Parathyroid adenoma (tissue), 2 donors: ENCODE measurements at regions not wholly inside any gene's neighbourhood (a gene's known extent, or its start where the extent isn't known, plus 50 kb on each side); places are given as distances from the start of the nearest gene placed in this dataset.

Source experiments
- H2AFZ ChIP-seq: fragments of 300-600 bp; sonication (generic); one replicate; pipeline ENCODE4 v1.7.0; 2017; ENCODE audit warnings: antibody characterized with exemption, mild to moderate bottlenecking
- H3K27ac ChIP-seq: fragments of 300-600 bp; sonication (generic); one replicate; pipeline ENCODE4 v1.7.0; 2017
- H3K27me3 ChIP-seq: fragments of 300-600 bp; sonication (generic); one replicate; pipeline ENCODE4 v1.7.0; 2017; ENCODE audit warnings: low read length; ENCODE audit not compliant: control insufficient read depth, insufficient read depth
- H3K36me3 ChIP-seq: fragments of 300-600 bp; sonication (generic); one replicate; pipeline ENCODE4 v1.7.0; 2017; ENCODE audit warnings: low read length; ENCODE audit not compliant: control insufficient read depth, insufficient read depth
- H3K4me1 ChIP-seq: fragments of 300-600 bp; sonication (generic); one replicate; pipeline ENCODE4 v1.7.0; 2017; ENCODE audit warnings: control low read depth
- H3K4me2 ChIP-seq: fragments of 300-600 bp; sonication (generic); one replicate; pipeline ENCODE4 v1.7.0; 2017; ENCODE audit warnings: low read length
- H3K4me3 ChIP-seq: fragments of 300-600 bp; sonication (generic); one replicate; pipeline ENCODE4 v1.7.0; 2017; ENCODE audit warnings: low read depth, low read length
- H3K79me2 ChIP-seq: fragments of 300-600 bp; sonication (generic); one replicate; pipeline ENCODE4 v1.7.0; 2017; ENCODE audit warnings: control low read depth
- H3K9ac ChIP-seq: fragments of 300-600 bp; sonication (generic); one replicate; pipeline ENCODE4 v1.7.0; 2017; ENCODE audit warnings: mild to moderate bottlenecking
- H3K9me3 ChIP-seq: fragments of 300-600 bp; sonication (generic); one replicate; pipeline ENCODE4 v1.7.0; 2017; ENCODE audit warnings: low read length; ENCODE audit not compliant: control insufficient read depth
- TF ChIP-seq, protein P1 (sequence below): fragments of 300-600 bp; sonication (generic); IDR thresholded peaks from one replicate; pipeline ENCODE4 v1.7.0; 2017; ENCODE audit warnings: antibody characterized with exemption, mild to moderate bottlenecking
- donor health status: primary hyperparathyroidism.

DNA sequence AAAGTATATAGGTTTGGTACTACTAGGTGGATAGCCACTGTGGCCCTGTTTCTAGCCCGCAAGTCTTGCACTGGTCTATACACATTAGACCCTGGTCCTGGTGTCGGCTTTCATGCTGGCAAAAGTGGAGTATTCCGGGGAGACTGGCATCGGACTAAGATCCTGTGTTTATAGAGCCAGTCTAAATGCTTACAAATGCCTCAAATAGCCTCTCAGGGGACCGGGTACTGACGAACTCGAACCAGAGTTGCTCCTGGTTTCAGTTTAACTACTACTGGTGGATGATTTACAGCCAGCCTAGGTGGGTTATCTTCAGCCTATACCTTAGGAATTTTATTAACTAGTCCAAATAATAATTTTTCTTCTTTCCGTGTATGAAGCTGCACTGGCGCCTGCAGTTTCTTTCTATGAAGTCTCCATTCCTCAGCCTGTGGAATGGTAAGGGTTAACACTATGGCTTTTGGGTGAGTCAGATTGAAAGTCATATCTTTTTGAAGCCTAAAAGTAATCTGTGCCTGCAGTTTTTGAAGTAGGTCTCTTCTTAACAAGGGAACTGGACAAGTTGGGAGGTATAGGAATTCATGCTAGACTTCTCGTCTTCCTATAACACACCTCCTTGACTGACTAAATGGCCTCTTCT lies 51.3 kb downstream of the OR10H4 start:
- no peak overlapping the region for H3K27ac ChIP-seq
- H3K79me2 ChIP-seq = no peaks in the 10 kb centered on the region
- H3K36me3 ChIP-seq = no peaks in the 10 kb centered on the region
- TF ChIP-seq, protein P1, sequence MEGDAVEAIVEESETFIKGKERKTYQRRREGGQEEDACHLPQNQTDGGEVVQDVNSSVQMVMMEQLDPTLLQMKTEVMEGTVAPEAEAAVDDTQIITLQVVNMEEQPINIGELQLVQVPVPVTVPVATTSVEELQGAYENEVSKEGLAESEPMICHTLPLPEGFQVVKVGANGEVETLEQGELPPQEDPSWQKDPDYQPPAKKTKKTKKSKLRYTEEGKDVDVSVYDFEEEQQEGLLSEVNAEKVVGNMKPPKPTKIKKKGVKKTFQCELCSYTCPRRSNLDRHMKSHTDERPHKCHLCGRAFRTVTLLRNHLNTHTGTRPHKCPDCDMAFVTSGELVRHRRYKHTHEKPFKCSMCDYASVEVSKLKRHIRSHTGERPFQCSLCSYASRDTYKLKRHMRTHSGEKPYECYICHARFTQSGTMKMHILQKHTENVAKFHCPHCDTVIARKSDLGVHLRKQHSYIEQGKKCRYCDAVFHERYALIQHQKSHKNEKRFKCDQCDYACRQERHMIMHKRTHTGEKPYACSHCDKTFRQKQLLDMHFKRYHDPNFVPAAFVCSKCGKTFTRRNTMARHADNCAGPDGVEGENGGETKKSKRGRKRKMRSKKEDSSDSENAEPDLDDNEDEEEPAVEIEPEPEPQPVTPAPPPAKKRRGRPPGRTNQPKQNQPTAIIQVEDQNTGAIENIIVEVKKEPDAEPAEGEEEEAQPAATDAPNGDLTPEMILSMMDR = no peak
- H3K4me3 ChIP-seq = no peak overlapping the region
- no peaks in the 10 kb centered on the region for H3K9me3 ChIP-seq
- H3K27me3 ChIP-seq = no peaks in the 10 kb centered on the region
- no peaks in the 10 kb centered on the region for H3K4me1 ChIP-seq
- H3K4me2 ChIP-seq = no peak overlapping the region
- H3K9ac ChIP-seq = no peak overlapping the region
- H2AFZ ChIP-seq = no peak overlapping the region

DNA sequence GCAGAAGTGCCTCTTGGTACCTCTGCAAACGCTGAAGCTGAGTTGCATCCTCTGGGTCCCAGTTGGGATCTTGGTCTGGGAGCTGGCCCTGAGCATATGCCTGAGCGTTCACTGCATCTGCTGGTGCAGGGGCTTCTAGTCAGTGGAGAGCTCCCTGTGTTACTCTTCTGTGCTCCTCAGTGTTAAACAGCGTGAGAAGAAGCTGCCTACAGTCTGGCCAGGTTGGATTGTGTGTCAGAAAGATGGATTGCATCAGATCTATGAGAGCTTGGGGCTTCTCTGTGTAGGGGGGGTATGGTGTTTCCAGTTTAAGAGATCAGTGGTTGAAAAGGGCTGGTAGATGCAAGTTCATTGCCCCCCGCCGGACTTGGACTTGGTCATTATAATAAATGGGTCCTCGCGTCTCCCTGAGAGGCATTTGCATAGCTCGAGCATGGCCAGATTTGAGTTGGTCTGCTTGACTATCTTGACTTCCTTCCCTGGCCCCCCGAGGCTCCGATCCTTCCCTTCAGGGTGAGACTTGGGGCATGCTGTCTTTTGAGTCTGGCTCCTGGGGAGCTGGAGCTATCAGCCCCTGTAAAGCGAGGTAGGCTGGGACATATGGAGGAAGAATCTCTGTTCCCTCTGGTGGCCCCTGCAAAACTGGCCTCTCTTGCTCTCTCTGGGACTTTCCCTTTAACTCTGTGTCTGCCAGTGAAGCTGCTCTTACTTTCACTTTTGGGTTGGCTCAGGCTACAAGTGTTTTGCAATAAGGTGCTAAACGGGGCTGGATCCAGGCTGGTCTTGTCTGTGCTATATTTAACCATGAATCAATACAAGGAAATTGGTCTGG lies 52.9 kb downstream of the OR10H4 start:
- Histone ChIP-seq H3K4me2 (no peak overlapping the region), H3K79me2 (no peaks in the 10 kb centered on the region), H3K27me3 (no peaks in the 10 kb centered on the region), H3K9ac (no peak overlapping the region), H3K36me3 (no peaks in the 10 kb centered on the region), H3K9me3 (no peaks in the 10 kb centered on the region), H2AFZ (no peak overlapping the region), H3K4me3 (no peak overlapping the region), H3K4me1 (no peaks in the 10 kb centered on the region), H3K27ac (no peak overlapping the region)
- TF ChIP-seq, protein P1 = no peak

DNA sequence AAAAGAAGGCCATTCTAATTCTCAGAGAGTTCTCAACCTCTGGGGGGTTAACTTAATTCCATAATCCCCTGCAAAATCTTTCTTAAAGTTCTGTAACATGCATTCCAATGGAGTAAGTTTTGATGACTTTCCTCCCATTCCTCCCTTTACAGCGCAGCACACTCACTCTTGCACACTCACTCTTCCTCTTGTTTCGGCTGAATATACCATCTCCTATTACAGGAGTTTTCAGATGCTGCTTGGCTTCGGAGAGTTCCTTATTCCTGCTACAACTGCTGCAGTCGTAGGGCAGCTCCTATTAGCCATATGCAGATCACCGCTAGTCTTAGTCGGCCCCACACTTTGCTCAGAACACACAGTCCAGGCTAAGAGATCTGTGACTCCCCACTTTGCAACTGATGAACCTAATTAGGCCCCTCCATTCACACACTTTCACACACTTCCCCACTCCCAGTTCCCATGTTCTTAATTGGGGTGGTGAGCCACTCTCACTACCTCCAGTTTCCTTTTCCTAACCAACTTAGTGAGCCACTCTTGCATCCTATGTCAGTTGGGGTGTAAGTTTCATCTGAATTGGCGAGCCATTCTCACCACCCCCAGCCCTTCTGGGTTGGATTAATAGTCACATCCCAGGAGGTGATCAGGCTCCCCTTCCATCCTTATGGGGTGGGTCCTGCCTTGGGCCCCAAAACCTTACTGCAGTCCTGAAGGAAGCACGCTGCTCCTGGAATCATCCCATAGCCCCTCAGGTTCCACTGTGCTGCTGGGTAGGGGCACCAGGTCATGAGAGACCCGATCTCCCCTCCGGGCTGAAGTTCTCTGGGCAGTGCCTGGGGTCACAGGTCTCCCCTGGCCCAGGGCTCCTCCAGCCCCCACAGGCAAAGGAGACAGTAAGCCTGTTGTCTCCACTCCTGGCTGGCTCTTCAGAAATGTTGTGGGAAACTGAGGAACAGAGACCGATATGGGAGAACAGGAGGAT lies 53.9 kb downstream of the OR10H4 start:
- H3K4me1 ChIP-seq = no peaks in the 10 kb centered on the region
- no peak overlapping the region for H3K27ac ChIP-seq
- no peaks in the 10 kb centered on the region for H3K27me3 ChIP-seq
- H3K9me3 ChIP-seq = no peaks in the 10 kb centered on the region
- no peaks in the 10 kb centered on the region for H3K36me3 ChIP-seq
- no peak overlapping the region for H3K4me3 ChIP-seq
- no peak overlapping the region for H3K9ac ChIP-seq
- TF ChIP-seq, protein P1 = no peak
- no peaks in the 10 kb centered on the region for H3K79me2 ChIP-seq
- no peak overlapping the region for H3K4me2 ChIP-seq
- H2AFZ ChIP-seq = no peak overlapping the region

DNA sequence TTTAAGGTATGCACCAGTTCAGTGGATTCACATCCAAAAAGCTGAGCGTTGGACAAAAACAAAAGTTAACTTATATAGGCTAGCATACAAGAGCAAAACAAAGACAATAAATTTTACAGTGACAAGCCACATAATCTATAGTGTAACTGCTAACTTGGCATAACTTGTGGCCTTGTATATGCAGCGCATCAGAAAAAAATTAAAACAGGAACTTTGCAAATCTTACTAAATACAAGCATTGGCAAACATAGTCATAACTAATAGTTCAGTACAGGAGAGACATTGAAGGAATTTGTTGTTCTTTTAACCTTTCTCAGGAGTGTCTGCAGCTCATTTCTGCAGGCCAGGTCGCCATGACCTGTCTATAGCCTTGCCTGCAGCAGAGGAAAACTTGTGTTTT lies 54.6 kb downstream of the OR10H4 start:
- TF ChIP-seq, protein P1 = no peak
- H3K79me2 ChIP-seq = no peaks in the 10 kb centered on the region
- H3K27me3 ChIP-seq = no peaks in the 10 kb centered on the region
- no peak overlapping the region for H3K4me2 ChIP-seq
- no peaks in the 10 kb centered on the region for H3K9me3 ChIP-seq
- H3K4me3 ChIP-seq = no peak overlapping the region
- no peaks in the 10 kb centered on the region for H3K4me1 ChIP-seq
- no peak overlapping the region for H3K9ac ChIP-seq
- H2AFZ ChIP-seq = no peak overlapping the region
- H3K36me3 ChIP-seq = no peaks in the 10 kb centered on the region
- H3K27ac ChIP-seq = no peak overlapping the region
